Hepatocyte (in vitro differentiated cells): ENCODE measurements at regions not wholly inside any gene's neighbourhood (a gene's known extent, or its start where the extent isn't known, plus 50 kb on each side); places are given as distances from the start of the nearest gene placed in this dataset.

Experiments
- DNase-seq: peaks from one replicate; pipeline ENCODE4 v3.0.0-alpha.2; 2016; ENCODE audit warnings: low spot score
- H2AFZ ChIP-seq: fragments of 200-600 bp; sonication (generic); 2 replicates; pipeline ENCODE4 v1.6.0; 2016; ENCODE audit warnings: antibody characterized with exemption, mild to moderate bottlenecking
- H3K27ac ChIP-seq: fragments of 200-600 bp; sonication (generic); 2 replicates; pipeline ENCODE4 v1.5.1; 2016; ENCODE audit warnings: mild to moderate bottlenecking
- H3K27me3 ChIP-seq: fragments of 200-600 bp; sonication (generic); 2 replicates; pipeline ENCODE4 v1.6.1; 2016
- H3K36me3 ChIP-seq: fragments of 200-600 bp; sonication (generic); replicated peaks from 2 replicates; pipeline ENCODE4 v1.5.1; 2016; ENCODE audit warnings: low read depth; ENCODE audit not compliant: insufficient read depth
- H3K4me1 ChIP-seq: fragments of 200-600 bp; sonication (generic); 2 replicates; pipeline ENCODE4 v1.5.1; 2016; ENCODE audit warnings: mild to moderate bottlenecking, moderate library complexity; ENCODE audit not compliant: insufficient read depth
- H3K4me2 ChIP-seq: fragments of 200-600 bp; sonication (generic); 2 replicates; pipeline ENCODE4 v1.6.0; 2016
- H3K4me3 ChIP-seq: fragments of 200-600 bp; sonication (generic); 2 replicates; pipeline ENCODE4 v1.5.1; 2016; ENCODE audit warnings: mild to moderate bottlenecking
- H3K79me2 ChIP-seq: fragments of 200-600 bp; sonication (generic); 2 replicates; pipeline ENCODE4 v1.6.0; 2017; ENCODE audit warnings: mild to moderate bottlenecking
- H3K9me2 ChIP-seq: fragments of 200-600 bp; sonication (generic); replicated peaks from 2 replicates; pipeline ENCODE4 v1.6.0; 2017; ENCODE audit warnings: mild to moderate bottlenecking; ENCODE audit not compliant: insufficient read depth
- H3K9me3 ChIP-seq: fragments of 200-600 bp; sonication (generic); 2 replicates; pipeline ENCODE4 v1.5.1; 2016; ENCODE audit warnings: low read depth, mild to moderate bottlenecking
- H4K20me1 ChIP-seq: fragments of 200-600 bp; sonication (generic); 2 replicates; pipeline ENCODE4 v1.6.0; 2016; ENCODE audit warnings: mild to moderate bottlenecking; ENCODE audit not compliant: insufficient read depth, poor library complexity, severe bottlenecking
- EZH2 ChIP-seq: fragments of 200-600 bp; sonication (generic); IDR thresholded peaks from 2 replicates; pipeline ENCODE4 v1.6.1; 2016; ENCODE audit warnings: antibody characterized with exemption, mild to moderate bottlenecking, borderline replicate concordance
- EZH2phosphoT487 ChIP-seq: fragments of 200-600 bp; sonication (generic); IDR thresholded peaks from one replicate; pipeline ENCODE4 v1.6.1; 2018; ENCODE audit warnings: antibody characterized with exemption, mild to moderate bottlenecking, low read depth, moderate library complexity; ENCODE audit not compliant: unreplicated experiment, severe bottlenecking
- WGBS: methylation state at CpG from one replicate; pipeline ENCODE4 v1.1.6; 2016; ENCODE audit warnings: low lambda C conversion rate; ENCODE audit errors: missing lambda C conversion rate; 5-methylcytosine and 5-hydroxymethylcytosine counted together
- TF ChIP-seq, protein P1 (sequence below): fragments of 200-600 bp; sonication (generic); IDR thresholded peaks from 2 replicates; pipeline ENCODE4 v1.5.1; 2016; ENCODE audit warnings: antibody characterized with exemption, mild to moderate bottlenecking; ENCODE audit not compliant: poor library complexity

DNA sequence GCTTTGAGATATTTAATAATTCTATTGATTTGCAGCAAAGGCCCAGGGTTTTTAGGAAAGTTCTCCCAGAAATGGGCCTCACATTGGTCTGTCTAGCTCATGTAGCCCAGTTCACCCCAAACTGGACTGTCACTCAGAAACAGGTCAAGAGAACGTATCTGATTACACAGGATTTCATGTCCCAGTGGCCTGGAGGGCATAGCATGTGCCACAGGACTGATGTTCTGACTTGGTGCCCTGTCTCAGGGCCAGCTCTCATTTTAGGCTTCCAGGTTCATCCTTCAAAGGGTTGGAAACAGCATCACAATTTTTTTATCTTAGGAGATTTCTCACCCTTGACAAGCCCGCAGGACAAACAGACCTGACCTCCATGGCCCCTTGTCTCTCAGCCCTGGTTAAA, 398.4 kb upstream of the AZI2 start:
- WGBS: 93% methylated on average over 2 of the region's 2 CpGs
- Histone ChIP-seq H2AFZ (no peak overlapping the region), H3K36me3 (no peaks in the 10 kb centered on the region), H3K9me2 (no peaks in the 10 kb centered on the region), H3K4me3 (no peak overlapping the region), H4K20me1 (no peaks in the 10 kb centered on the region), H3K9me3 (peaks cover 11% of the 10 kb centered on the region), H3K4me2 (no peak overlapping the region), H3K4me1 (no peaks in the 10 kb centered on the region), H3K79me2 (no peaks in the 10 kb centered on the region), H3K27ac (no peak overlapping the region), H3K27me3 (no peaks in the 10 kb centered on the region)
- no peak for DNase-seq
- no peak for TF ChIP-seq EZH2phosphoT487
- TF ChIP-seq, protein P1, sequence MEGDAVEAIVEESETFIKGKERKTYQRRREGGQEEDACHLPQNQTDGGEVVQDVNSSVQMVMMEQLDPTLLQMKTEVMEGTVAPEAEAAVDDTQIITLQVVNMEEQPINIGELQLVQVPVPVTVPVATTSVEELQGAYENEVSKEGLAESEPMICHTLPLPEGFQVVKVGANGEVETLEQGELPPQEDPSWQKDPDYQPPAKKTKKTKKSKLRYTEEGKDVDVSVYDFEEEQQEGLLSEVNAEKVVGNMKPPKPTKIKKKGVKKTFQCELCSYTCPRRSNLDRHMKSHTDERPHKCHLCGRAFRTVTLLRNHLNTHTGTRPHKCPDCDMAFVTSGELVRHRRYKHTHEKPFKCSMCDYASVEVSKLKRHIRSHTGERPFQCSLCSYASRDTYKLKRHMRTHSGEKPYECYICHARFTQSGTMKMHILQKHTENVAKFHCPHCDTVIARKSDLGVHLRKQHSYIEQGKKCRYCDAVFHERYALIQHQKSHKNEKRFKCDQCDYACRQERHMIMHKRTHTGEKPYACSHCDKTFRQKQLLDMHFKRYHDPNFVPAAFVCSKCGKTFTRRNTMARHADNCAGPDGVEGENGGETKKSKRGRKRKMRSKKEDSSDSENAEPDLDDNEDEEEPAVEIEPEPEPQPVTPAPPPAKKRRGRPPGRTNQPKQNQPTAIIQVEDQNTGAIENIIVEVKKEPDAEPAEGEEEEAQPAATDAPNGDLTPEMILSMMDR: no peak
- no peak for TF ChIP-seq EZH2

DNA sequence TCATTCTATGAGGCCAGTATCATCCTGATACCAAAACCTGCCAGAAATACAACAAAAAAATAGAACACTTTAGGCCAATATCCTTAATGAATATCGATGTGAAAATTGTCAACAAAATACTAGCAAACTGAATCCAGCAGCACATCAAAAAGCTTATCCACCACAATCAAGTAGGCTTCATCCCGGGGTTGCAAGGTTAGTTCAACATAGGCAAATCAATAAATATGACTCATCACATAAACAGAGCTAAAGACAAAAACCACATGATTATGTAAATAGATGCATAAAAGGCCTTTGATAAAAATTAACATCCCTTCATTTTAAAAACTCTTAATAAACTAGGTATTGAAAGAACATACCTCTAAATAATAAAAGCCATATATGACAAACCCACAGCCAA, 403.2 kb upstream of the AZI2 start:
- H3K27me3 ChIP-seq: no peaks in the 10 kb centered on the region
- 87% methylated on average over 2 of the region's 2 CpGs for WGBS
- peaks cover 11% of the 10 kb centered on the region for H3K9me3 ChIP-seq
- no peak for DNase-seq
- H3K9me2 ChIP-seq: no peaks in the 10 kb centered on the region
- H3K4me2 ChIP-seq: no peak overlapping the region
- H4K20me1 ChIP-seq: no peaks in the 10 kb centered on the region
- no peak overlapping the region for H3K4me3 ChIP-seq
- TF ChIP-seq EZH2 (no peak), EZH2phosphoT487 (no peak)
- TF ChIP-seq, protein P1: no peak
- no peaks in the 10 kb centered on the region for H3K79me2 ChIP-seq
- H3K36me3 ChIP-seq: no peaks in the 10 kb centered on the region
- no peak overlapping the region for H2AFZ ChIP-seq
- H3K27ac ChIP-seq: no peak overlapping the region
- H3K4me1 ChIP-seq: no peaks in the 10 kb centered on the region

DNA sequence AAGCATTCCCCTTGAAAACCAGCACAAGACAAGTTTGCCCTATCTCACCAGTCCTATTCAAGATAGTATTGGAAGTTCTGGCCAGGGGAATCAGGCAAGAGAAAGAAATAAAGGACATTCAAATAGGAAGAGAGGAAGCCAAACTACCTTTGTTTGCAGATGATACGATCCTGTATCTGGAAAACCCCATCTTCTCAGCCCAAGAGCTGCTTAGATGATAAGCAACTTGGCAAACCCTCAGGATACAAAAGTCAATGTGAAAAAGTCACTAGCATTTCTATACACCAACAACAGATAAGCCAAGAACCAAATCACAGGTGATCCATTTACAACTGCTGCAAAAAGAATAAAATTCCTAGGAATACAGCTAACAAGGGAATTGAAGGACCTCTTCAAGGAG, 403.7 kb upstream of the AZI2 start:
- 59% methylated on average over 1 of the region's 1 CpG for WGBS
- Histone ChIP-seq H3K36me3 (no peaks in the 10 kb centered on the region), H3K27me3 (no peaks in the 10 kb centered on the region), H3K9me3 (peaks cover 11% of the 10 kb centered on the region), H3K9me2 (no peaks in the 10 kb centered on the region), H3K4me2 (no peak overlapping the region), H4K20me1 (no peaks in the 10 kb centered on the region), H3K4me1 (no peaks in the 10 kb centered on the region), H3K27ac (no peak overlapping the region), H3K79me2 (no peaks in the 10 kb centered on the region), H3K4me3 (no peak overlapping the region), H2AFZ (no peak overlapping the region)
- TF ChIP-seq EZH2 (no peak), EZH2phosphoT487 (no peak)
- no peak for DNase-seq

DNA sequence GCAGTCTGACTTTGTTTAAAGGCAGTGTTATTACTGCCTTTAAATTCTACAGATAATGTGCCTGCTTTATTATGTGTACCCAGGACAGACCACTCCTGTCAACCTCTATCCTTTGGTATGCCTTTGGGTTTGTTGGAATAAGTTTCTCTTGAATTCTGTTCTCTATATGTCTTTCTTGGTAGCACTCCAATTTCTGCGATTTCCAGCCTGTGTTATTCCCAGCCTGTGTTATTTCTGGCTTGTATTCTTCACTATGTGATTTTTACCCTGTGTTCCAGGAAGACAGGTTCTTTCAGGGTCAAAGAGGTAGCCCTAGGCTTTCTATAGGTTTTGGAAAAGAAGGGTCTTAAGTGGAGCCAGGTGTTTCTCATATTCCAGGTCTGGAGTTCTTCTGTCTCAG, 407.4 kb upstream of the AZI2 start:
- no peak for DNase-seq
- H3K27me3 ChIP-seq: no peaks in the 10 kb centered on the region
- no peak overlapping the region for H3K4me3 ChIP-seq
- peaks cover 3% of the 10 kb centered on the region for H3K9me3 ChIP-seq
- TF ChIP-seq, protein P1: no peak
- TF ChIP-seq EZH2 (no peak), EZH2phosphoT487 (no peak)
- no peaks in the 10 kb centered on the region for H3K79me2 ChIP-seq
- H3K27ac ChIP-seq: no peak overlapping the region
- no peaks in the 10 kb centered on the region for H3K4me1 ChIP-seq
- H4K20me1 ChIP-seq: no peaks in the 10 kb centered on the region
- 83% methylated on average over 1 of the region's 1 CpG for WGBS
- no peak overlapping the region for H2AFZ ChIP-seq
- H3K9me2 ChIP-seq: no peaks in the 10 kb centered on the region
- no peak overlapping the region for H3K4me2 ChIP-seq
- no peaks in the 10 kb centered on the region for H3K36me3 ChIP-seq
